HEK293 (cell line): ENCODE measurements at regions not wholly inside any gene's neighbourhood (a gene's known extent, or its start where the extent isn't known, plus 50 kb on each side); places are given as distances from the start of the nearest gene placed in this dataset.

Experiments
- PRDM1 ChIP-seq: fragments of 450-650 bp; formaldehyde crosslinking; IDR thresholded peaks from 2 replicates; pipeline ENCODE4; 2016; ENCODE audit warnings: missing biosample characterization, missing genetic modification characterization
- TF ChIP-seq, protein P1 (sequence below): fragments of 450-650 bp; formaldehyde crosslinking; IDR thresholded peaks from 2 replicates; pipeline ENCODE4 v1.5.1; 2016; ENCODE audit warnings: missing biosample characterization, missing genetic modification characterization
- TF ChIP-seq, protein P2 (sequence below): fragments of 450-650 bp; formaldehyde crosslinking; IDR thresholded peaks from 2 replicates; pipeline ENCODE4 v1.5.1; 2016; ENCODE audit warnings: missing biosample characterization, missing genetic modification characterization

DNA sequence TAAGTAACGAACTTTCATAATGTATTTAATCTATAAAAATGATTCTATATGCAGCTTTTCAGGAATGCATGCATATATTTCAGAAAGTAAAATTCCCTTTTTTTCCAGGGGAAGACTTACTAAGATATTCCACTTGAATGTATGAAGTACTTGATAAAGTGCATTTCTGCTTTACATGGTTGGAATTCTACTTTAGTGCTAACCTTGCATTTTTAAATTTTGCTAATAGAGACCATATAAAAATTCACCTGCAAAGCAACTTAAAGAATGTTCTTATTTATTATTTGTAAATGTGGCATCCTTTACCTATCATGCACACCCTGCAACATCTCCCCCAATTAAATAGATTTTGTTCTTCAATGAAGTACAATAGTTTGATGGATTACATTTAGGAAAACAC is 392.8 kb downstream of the KCNJ2 start:
- TF ChIP-seq, protein P1, sequence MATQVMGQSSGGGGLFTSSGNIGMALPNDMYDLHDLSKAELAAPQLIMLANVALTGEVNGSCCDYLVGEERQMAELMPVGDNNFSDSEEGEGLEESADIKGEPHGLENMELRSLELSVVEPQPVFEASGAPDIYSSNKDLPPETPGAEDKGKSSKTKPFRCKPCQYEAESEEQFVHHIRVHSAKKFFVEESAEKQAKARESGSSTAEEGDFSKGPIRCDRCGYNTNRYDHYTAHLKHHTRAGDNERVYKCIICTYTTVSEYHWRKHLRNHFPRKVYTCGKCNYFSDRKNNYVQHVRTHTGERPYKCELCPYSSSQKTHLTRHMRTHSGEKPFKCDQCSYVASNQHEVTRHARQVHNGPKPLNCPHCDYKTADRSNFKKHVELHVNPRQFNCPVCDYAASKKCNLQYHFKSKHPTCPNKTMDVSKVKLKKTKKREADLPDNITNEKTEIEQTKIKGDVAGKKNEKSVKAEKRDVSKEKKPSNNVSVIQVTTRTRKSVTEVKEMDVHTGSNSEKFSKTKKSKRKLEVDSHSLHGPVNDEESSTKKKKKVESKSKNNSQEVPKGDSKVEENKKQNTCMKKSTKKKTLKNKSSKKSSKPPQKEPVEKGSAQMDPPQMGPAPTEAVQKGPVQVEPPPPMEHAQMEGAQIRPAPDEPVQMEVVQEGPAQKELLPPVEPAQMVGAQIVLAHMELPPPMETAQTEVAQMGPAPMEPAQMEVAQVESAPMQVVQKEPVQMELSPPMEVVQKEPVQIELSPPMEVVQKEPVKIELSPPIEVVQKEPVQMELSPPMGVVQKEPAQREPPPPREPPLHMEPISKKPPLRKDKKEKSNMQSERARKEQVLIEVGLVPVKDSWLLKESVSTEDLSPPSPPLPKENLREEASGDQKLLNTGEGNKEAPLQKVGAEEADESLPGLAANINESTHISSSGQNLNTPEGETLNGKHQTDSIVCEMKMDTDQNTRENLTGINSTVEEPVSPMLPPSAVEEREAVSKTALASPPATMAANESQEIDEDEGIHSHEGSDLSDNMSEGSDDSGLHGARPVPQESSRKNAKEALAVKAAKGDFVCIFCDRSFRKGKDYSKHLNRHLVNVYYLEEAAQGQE (tag by site-specific recombination), result no peak
- TF ChIP-seq PRDM1 (tag by site-specific recombination), result no peak
- TF ChIP-seq, protein P2, sequence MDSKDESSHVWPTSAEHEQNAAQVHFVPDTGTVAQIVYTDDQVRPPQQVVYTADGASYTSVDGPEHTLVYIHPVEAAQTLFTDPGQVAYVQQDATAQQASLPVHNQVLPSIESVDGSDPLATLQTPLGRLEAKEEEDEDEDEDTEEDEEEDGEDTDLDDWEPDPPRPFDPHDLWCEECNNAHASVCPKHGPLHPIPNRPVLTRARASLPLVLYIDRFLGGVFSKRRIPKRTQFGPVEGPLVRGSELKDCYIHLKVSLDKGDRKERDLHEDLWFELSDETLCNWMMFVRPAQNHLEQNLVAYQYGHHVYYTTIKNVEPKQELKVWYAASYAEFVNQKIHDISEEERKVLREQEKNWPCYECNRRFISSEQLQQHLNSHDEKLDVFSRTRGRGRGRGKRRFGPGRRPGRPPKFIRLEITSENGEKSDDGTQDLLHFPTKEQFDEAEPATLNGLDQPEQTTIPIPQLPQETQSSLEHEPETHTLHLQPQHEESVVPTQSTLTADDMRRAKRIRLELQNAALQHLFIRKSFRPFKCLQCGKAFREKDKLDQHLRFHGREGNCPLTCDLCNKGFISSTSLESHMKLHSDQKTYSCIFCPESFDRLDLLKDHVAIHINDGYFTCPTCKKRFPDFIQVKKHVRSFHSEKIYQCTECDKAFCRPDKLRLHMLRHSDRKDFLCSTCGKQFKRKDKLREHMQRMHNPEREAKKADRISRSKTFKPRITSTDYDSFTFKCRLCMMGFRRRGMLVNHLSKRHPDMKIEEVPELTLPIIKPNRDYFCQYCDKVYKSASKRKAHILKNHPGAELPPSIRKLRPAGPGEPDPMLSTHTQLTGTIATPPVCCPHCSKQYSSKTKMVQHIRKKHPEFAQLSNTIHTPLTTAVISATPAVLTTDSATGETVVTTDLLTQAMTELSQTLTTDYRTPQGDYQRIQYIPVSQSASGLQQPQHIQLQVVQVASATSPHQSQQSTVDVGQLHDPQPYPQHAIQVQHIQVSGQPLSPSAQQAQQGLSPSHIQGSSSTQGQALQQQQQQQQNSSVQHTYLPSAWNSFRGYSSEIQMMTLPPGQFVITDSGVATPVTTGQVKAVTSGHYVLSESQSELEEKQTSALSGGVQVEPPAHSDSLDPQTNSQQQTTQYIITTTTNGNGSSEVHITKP (tag by site-specific recombination), result no peak
